ENCODE measurements at regions not wholly inside any gene's neighbourhood (a gene's known extent, or its start where the extent isn't known, plus 50 kb on each side); places are given as distances from the start of the nearest gene placed in this dataset.

GRCh38 chr22:49662681-49663080 lies 165.0 kb downstream of the BRD1 start:
- Histone ChIP-seq H3K36me3 (ENCODE audit: control insufficient read depth, insufficient read depth, low read length) (no peaks in the 10 kb centered on the region), H3K4me3 (ENCODE audit: low read depth, low read length) (no peak overlapping the region), H3K27me3 (ENCODE audit: control insufficient read depth, insufficient read depth, low read length) (no peaks in the 10 kb centered on the region)
- POLR2A ChIA-PET: no interaction called here
- TF ChIP-seq CTCF (IDR thresholded peaks at IDR 0.05; ENCODE audit: insufficient read depth, low read depth, low read length): no peak
- DNase-seq (ENCODE audit: low read depth): no peak
- CTCF ChIA-PET: no interaction called here

- no peaks in the 10 kb centered on the region for H3K27me3 ChIP-seq (ENCODE audit: control insufficient read depth, insufficient read depth, low read length)
- ChIA-PET CTCF (no interaction called here), POLR2A (no interaction called here)
- H3K4me3 ChIP-seq (ENCODE audit: low read depth, low read length): no peak overlapping the region
- no peak for TF ChIP-seq CTCF (IDR thresholded peaks at IDR 0.05; ENCODE audit: insufficient read depth, low read depth, low read length)
- no peaks in the 10 kb centered on the region for H3K36me3 ChIP-seq (ENCODE audit: control insufficient read depth, insufficient read depth, low read length)
- no peak for DNase-seq (ENCODE audit: low read depth)
Measured at GRCh38 chr22:49660794-49661781, 166.6 kb downstream of the BRD1 start.

DNA sequence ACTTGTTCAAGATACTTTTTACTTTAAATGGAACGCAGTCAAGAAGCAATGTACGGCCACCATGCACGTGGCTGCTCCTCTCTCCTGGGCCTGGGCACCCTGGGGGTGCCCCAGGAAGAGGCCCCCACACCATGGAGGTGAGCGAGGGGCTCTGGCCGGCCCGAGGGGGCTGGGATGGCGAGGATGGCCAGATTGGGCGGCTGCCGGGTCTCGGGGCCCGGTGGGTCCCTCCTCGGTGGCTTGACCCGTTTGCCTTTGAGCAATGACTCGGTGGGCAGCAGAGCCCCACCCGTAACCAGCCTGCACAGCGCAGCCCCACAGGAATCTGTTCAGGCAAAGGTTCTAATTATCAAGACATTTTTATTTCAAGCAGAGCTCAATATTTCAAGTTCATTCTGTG lies 167.4 kb downstream of the BRD1 start:
- DNase-seq (ENCODE audit: low read depth): no peak
- H3K36me3 ChIP-seq (ENCODE audit: control insufficient read depth, insufficient read depth, low read length): no peaks in the 10 kb centered on the region
- H3K27me3 ChIP-seq (ENCODE audit: control insufficient read depth, insufficient read depth, low read length): no peaks in the 10 kb centered on the region
- TF ChIP-seq CTCF (IDR thresholded peaks at IDR 0.05; ENCODE audit: insufficient read depth, low read depth, low read length): no peak
- CTCF ChIA-PET: no interaction called here
- POLR2A ChIA-PET: no interaction called here
- H3K4me3 ChIP-seq (ENCODE audit: low read depth, low read length): no peak overlapping the region

GRCh38 chr22:49659924-49660315 lies 167.8 kb downstream of the BRD1 start:
- POLR2A ChIA-PET: no interaction called here

More at GRCh38 chr22:49659924-49660315, 167.8 kb downstream of the BRD1 start:
- no peaks in the 10 kb centered on the region for H3K36me3 ChIP-seq (ENCODE audit: control insufficient read depth, insufficient read depth, low read length)
- H3K27me3 ChIP-seq (ENCODE audit: control insufficient read depth, insufficient read depth, low read length): no peaks in the 10 kb centered on the region
- TF ChIP-seq CTCF (IDR thresholded peaks at IDR 0.05; ENCODE audit: insufficient read depth, low read depth, low read length): no peak
- H3K4me3 ChIP-seq (ENCODE audit: low read depth, low read length): no peak overlapping the region
- CTCF ChIA-PET: no interaction called here
- no peak for DNase-seq (ENCODE audit: low read depth)

Data from BJ (cell line).